HepG2 (cell line): ENCODE measurements at regions not wholly inside any gene's neighbourhood (a gene's known extent, or its start where the extent isn't known, plus 50 kb on each side); places are given as distances from the start of the nearest gene placed in this dataset.

Experiments
- GZF1 ChIP-seq: sonication (generic); formaldehyde crosslinking; IDR thresholded peaks from 2 replicates; pipeline ENCODE4 v1.5.1; 2020; ENCODE audit warnings: mild to moderate bottlenecking, missing genetic modification reagents
- MAFG ChIP-seq: sonication (generic); formaldehyde crosslinking; IDR thresholded peaks from 2 replicates; pipeline ENCODE4 v1.5.1; 2020; ENCODE audit warnings: mild to moderate bottlenecking, missing genetic modification reagents
- NFE2 ChIP-seq: sonication (generic); formaldehyde crosslinking; IDR thresholded peaks from 2 replicates; pipeline ENCODE4 v1.4.0; 2020; ENCODE audit warnings: missing genetic modification reagents
- PAWR ChIP-seq: sonication (generic); formaldehyde crosslinking; IDR thresholded peaks from 2 replicates; pipeline ENCODE4 v1.4.0; 2020; ENCODE audit warnings: missing genetic modification reagents, mild to moderate bottlenecking, borderline replicate concordance
- SRSF9 ChIP-seq: fragments of 200-400 bp; formaldehyde crosslinking; IDR thresholded peaks from 2 replicates; pipeline ENCODE4 v1.6.1; 2018; ENCODE audit warnings: borderline replicate concordance, mild to moderate bottlenecking, low read depth, low read length; ENCODE audit not compliant: insufficient read depth, poor library complexity, severe bottlenecking
- TSC22D2 ChIP-seq: sonication (generic); formaldehyde crosslinking; IDR thresholded peaks from 2 replicates; pipeline ENCODE4 v1.5.1; 2020; ENCODE audit warnings: missing genetic modification reagents, mild to moderate bottlenecking, borderline replicate concordance
- ZFP36 ChIP-seq: fragments of 150-350 bp; IDR thresholded peaks from 2 replicates; pipeline ENCODE4 v1.6.1; 2018; ENCODE audit warnings: borderline replicate concordance, low read length, low read depth; ENCODE audit not compliant: partially characterized antibody
- ZNF331 ChIP-seq: sonication (generic); formaldehyde crosslinking; IDR thresholded peaks from 2 replicates; pipeline ENCODE4 v1.4.0; 2020; ENCODE audit warnings: missing genetic modification reagents
- ZNF530 ChIP-seq: sonication (generic); formaldehyde crosslinking; IDR thresholded peaks from 2 replicates; pipeline ENCODE4 v1.5.0; 2020; ENCODE audit warnings: low read depth, mild to moderate bottlenecking, missing genetic modification reagents
- ZNF564 ChIP-seq: sonication (generic); formaldehyde crosslinking; IDR thresholded peaks from 2 replicates; pipeline ENCODE4 v1.8.1; 2023; ENCODE audit warnings: mild to moderate bottlenecking, missing genetic modification reagents
- TF ChIP-seq, protein P1 (sequence below), 2 experiments: fragments of 450-650 bp in 1 of 2; sonication (generic) in 1 of 2; formaldehyde crosslinking in 1 of 2; IDR thresholded peaks; 2 replicates each; pipeline versions ENCODE4 v1.6.1 to v1.8.0; 2016 to 2022; ENCODE audit warnings: antibody characterized with exemption in 1 of 2, mild to moderate bottlenecking in 1 of 2, missing genetic modification reagents in 1 of 2
- TF ChIP-seq, protein P2 (sequence below): sonication (generic); formaldehyde crosslinking; IDR thresholded peaks from 2 replicates; pipeline ENCODE4 v1.5.0; 2020; ENCODE audit warnings: missing genetic modification reagents
- TF ChIP-seq, protein P3 (sequence below): sonication (generic); formaldehyde crosslinking; IDR thresholded peaks from 2 replicates; pipeline ENCODE4 v1.4.0; 2020; ENCODE audit warnings: low read depth, missing genetic modification reagents
- TF ChIP-seq, protein P4 (sequence below): sonication (generic); formaldehyde crosslinking; conservative IDR thresholded peaks from 2 replicates; pipeline ENCODE4 v1.4.0; 2020; ENCODE audit warnings: missing genetic modification reagents

DNA sequence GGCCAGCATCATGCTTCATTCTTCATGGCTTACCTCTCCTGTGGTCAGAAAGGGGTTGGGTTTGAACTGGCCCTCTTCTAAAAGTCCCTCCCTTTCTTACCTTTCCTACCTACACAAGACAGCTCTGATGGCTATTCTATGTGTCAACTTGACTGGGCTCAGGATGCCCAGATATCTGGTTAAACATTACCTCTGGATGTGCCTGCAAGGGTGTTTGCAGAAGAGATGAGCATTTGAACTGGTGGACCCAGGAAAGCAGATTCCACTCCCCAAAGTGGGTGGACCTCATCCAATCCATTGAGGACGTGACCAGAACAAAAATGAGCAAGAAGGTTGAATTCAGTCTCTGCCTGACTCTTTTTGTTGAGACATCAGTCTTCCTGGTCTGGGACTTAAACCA, 79.0 kb upstream of the TCF7L2 start (continued):
- TF ChIP-seq, protein P1, sequence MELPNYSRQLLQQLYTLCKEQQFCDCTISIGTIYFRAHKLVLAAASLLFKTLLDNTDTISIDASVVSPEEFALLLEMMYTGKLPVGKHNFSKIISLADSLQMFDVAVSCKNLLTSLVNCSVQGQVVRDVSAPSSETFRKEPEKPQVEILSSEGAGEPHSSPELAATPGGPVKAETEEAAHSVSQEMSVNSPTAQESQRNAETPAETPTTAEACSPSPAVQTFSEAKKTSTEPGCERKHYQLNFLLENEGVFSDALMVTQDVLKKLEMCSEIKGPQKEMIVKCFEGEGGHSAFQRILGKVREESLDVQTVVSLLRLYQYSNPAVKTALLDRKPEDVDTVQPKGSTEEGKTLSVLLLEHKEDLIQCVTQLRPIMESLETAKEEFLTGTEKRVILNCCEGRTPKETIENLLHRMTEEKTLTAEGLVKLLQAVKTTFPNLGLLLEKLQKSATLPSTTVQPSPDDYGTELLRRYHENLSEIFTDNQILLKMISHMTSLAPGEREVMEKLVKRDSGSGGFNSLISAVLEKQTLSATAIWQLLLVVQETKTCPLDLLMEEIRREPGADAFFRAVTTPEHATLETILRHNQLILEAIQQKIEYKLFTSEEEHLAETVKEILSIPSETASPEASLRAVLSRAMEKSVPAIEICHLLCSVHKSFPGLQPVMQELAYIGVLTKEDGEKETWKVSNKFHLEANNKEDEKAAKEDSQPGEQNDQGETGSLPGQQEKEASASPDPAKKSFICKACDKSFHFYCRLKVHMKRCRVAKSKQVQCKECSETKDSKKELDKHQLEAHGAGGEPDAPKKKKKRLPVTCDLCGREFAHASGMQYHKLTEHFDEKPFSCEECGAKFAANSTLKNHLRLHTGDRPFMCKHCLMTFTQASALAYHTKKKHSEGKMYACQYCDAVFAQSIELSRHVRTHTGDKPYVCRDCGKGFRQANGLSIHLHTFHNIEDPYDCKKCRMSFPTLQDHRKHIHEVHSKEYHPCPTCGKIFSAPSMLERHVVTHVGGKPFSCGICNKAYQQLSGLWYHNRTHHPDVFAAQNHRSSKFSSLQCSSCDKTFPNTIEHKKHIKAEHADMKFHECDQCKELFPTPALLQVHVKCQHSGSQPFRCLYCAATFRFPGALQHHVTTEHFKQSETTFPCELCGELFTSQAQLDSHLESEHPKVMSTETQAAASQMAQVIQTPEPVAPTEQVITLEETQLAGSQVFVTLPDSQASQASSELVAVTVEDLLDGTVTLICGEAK (IDR thresholded peaks at IDR 0.05) = no peak
- TF ChIP-seq, protein P1 (CRISPR knock-in tag; IDR thresholded peaks at IDR 0.05) = no peak
- no peak for TF ChIP-seq ZNF530 (CRISPR knock-in tag)
- TF ChIP-seq, protein P2, sequence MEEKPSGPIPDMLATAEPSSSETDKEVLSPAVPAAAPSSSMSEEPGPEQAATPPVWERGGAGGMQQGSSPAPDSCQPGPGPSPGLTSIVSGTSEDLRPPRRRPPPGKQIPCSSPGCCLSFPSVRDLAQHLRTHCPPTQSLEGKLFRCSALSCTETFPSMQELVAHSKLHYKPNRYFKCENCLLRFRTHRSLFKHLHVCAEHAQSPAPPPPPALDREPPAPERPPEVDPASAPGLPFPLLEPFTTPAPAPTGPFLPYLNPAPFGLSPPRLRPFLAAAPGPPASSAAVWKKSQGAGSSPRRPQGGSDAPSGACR (CRISPR knock-in tag) = no peak
- TF ChIP-seq, protein P3, sequence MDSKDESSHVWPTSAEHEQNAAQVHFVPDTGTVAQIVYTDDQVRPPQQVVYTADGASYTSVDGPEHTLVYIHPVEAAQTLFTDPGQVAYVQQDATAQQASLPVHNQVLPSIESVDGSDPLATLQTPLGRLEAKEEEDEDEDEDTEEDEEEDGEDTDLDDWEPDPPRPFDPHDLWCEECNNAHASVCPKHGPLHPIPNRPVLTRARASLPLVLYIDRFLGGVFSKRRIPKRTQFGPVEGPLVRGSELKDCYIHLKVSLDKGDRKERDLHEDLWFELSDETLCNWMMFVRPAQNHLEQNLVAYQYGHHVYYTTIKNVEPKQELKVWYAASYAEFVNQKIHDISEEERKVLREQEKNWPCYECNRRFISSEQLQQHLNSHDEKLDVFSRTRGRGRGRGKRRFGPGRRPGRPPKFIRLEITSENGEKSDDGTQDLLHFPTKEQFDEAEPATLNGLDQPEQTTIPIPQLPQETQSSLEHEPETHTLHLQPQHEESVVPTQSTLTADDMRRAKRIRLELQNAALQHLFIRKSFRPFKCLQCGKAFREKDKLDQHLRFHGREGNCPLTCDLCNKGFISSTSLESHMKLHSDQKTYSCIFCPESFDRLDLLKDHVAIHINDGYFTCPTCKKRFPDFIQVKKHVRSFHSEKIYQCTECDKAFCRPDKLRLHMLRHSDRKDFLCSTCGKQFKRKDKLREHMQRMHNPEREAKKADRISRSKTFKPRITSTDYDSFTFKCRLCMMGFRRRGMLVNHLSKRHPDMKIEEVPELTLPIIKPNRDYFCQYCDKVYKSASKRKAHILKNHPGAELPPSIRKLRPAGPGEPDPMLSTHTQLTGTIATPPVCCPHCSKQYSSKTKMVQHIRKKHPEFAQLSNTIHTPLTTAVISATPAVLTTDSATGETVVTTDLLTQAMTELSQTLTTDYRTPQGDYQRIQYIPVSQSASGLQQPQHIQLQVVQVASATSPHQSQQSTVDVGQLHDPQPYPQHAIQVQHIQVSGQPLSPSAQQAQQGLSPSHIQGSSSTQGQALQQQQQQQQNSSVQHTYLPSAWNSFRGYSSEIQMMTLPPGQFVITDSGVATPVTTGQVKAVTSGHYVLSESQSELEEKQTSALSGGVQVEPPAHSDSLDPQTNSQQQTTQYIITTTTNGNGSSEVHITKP = no peak
- no peak for TF ChIP-seq GZF1 (CRISPR knock-in tag)
- TF ChIP-seq PAWR (CRISPR knock-in tag) = no peak
- no peak for TF ChIP-seq MAFG (CRISPR knock-in tag)
- no peak for TF ChIP-seq ZNF564 (CRISPR knock-in tag)
- TF ChIP-seq NFE2 = no peak
- no peak for TF ChIP-seq TSC22D2 (CRISPR knock-in tag)
- no peak for TF ChIP-seq ZNF331 (CRISPR knock-in tag)
- TF ChIP-seq, protein P4, sequence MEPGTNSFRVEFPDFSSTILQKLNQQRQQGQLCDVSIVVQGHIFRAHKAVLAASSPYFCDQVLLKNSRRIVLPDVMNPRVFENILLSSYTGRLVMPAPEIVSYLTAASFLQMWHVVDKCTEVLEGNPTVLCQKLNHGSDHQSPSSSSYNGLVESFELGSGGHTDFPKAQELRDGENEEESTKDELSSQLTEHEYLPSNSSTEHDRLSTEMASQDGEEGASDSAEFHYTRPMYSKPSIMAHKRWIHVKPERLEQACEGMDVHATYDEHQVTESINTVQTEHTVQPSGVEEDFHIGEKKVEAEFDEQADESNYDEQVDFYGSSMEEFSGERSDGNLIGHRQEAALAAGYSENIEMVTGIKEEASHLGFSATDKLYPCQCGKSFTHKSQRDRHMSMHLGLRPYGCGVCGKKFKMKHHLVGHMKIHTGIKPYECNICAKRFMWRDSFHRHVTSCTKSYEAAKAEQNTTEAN (CRISPR knock-in tag) = no peak
- TF ChIP-seq ZFP36 = no peak
- no peak for TF ChIP-seq SRSF9
